Aorta (tissue), 5 donors: ENCODE measurements at regions not wholly inside any gene's neighbourhood (a gene's known extent, or its start where the extent isn't known, plus 50 kb on each side); places are given as distances from the start of the nearest gene placed in this dataset.
"Not testable (repeated sequence)": the region's sequence is repeated elsewhere in the genome, so short reads cannot be mapped to it uniquely, and the experiment has no call there.

Source experiments
- ATAC-seq: fragments of 200-7000 bp; cut with Tn5 transposase; one replicate; pipeline ENCODE4 v1.9.1; 2022; ENCODE audit warnings: moderate library complexity; ENCODE audit not compliant: low FRiP score
- DNase-seq, 2 donors: peaks; one replicate each; pipeline ENCODE4 v3.0.0-alpha.2; 2020
- H3K27ac ChIP-seq, 2 donors: one replicate each; pipeline ENCODE4 v1.5.1; 2013; ENCODE audit warnings: low read length in 2 of 2, mild to moderate bottlenecking in 2 of 2, moderate library complexity in 2 of 2, control low read depth in 1 of 2, inconsistent platforms in 1 of 2, low read depth in 1 of 2
- H3K27me3 ChIP-seq, 2 donors: one replicate each; pipeline ENCODE4 v1.6.1; 2013; ENCODE audit warnings: control low read depth in 1 of 2, low read length in 1 of 2, mild to moderate bottlenecking in 1 of 2, moderate library complexity in 1 of 2; ENCODE audit not compliant: insufficient read depth in 2 of 2, control insufficient read depth in 1 of 2
- H3K36me3 ChIP-seq, 2 donors: one replicate each; pipeline ENCODE4 v1.6.1; 2013; ENCODE audit warnings: control low read depth in 1 of 2, low read length in 1 of 2, mild to moderate bottlenecking in 1 of 2; ENCODE audit not compliant: insufficient read depth in 2 of 2, control insufficient read depth in 1 of 2
- H3K4me1 ChIP-seq, 2 donors: one replicate each; pipeline ENCODE4 v1.6.1; 2013; ENCODE audit warnings: low read length in 2 of 2, control low read depth in 1 of 2, mild to moderate bottlenecking in 1 of 2, moderate library complexity in 1 of 2; ENCODE audit not compliant: insufficient read depth in 2 of 2, control insufficient read depth in 1 of 2
- H3K4me3 ChIP-seq, 2 donors: one replicate each; pipeline ENCODE4 v1.5.1; 2013; ENCODE audit warnings: low read length in 2 of 2, control low read depth in 1 of 2, mild to moderate bottlenecking in 1 of 2
- H3K9me3 ChIP-seq: one replicate; pipeline ENCODE4 v1.6.1; 2013; ENCODE audit warnings: mild to moderate bottlenecking, low read length; ENCODE audit not compliant: control insufficient read depth
- WGBS, 2 donors: extraction: QIAGEN DNeasy Blood & Tissue Kit; methylation state at CpG; one replicate each; pipeline ENCODE4 v1.1.7; 2013; 5-methylcytosine and 5-hydroxymethylcytosine counted together
- intact Hi-C, 2 donors: fragments of 100-400 bp; cut with DNase I; formaldehyde crosslinking; loops; one replicate each; pipeline versions ENCODE4 v1.14.2 to v1.15.0; 2022
- donor health status: healthy with polysubstance abuse.
- donor health status: Bipolar disorder and iron deficiency.
- donor health status: DM: no; HTN: no; CAD: no.
- donor health status: DM: no; HTN: no; CAD: no.
- donor health status: DM: yes; HTN: yes; CAD: no.

DNA sequence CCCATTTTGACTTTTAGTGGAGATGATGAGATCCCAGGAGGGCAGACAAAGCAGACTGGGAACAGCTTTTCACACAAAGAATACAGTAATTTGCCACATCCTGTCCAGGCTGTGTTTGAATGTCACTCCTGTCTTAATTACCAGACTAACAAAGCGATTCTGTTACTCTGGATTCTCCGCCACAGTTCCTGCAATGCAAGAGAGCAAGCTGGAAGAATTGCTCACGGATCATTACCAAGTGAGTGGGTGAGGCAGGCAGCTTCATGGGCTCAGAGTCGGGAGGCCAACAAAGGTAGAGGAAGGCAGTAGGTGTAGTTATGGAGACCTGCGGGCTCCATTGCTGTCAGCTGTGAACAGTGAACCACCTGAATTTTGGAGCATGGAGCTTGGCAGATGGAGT, 250.5 kb upstream of the ATP5MC3 start:
- H3K9me3 ChIP-seq, result no peaks in the 10 kb centered on the region
- no peak overlapping the region for H3K4me3 ChIP-seq
- intact Hi-C loops, result no loop called here
- 58 to 62% methylated on average over 5 of the region's 5 CpGs for WGBS, 2 donors
- no peak for ATAC-seq
- H3K27ac ChIP-seq, result no peak overlapping the region
- H3K4me1 ChIP-seq, result no peaks in the 10 kb centered on the region
- DNase-seq, result no peak
- H3K27me3 ChIP-seq, result peaks cover 0 to 1% of the 10 kb centered on the region in 2 donors
- H3K36me3 ChIP-seq, result no peaks in the 10 kb centered on the region

DNA sequence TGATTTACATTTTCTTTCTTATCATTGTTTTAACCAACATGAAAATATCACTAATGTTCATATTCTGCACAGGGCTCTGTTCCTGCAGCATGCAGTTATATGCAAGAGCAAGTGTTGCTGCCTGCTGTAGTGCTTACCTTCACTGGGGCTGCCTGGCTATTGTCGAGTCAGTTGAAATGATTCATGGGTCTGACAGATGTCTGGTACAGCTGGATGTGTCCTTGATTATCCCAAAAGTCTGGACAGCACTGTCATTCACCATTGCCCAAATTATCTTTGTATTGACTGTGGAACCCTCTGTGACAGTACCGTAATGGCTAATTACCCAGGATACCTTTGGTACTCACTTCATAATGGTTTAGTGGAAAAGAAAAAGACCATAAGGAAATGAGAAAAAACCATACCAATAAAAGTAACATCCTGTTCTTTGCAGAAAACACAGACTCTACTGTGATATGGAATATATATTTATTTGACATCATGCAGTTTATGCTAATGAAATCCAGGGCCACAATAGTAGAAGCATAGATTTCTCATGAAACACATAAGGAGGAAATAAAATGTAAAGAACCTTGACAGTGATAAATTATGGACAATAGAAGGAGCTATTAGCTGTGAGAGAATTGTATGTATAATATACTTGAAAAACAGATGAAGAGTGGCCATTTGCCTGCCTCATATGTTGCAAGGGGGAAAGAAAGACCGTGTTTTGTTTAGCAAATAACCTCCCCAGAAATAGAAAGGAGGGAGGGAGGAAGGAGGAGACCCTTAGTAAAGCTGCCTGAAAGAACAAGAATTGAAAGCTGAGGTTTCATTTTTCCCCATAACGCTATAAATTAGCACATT, 249.8 kb upstream of the ATP5MC3 start:
- Histone ChIP-seq H3K9me3 (no peaks in the 10 kb centered on the region), H3K27ac (no peak overlapping the region), H3K36me3 (no peaks in the 10 kb centered on the region), H3K27me3 (peaks cover 0 to 1% of the 10 kb centered on the region in 2 donors), H3K4me3 (no peak overlapping the region), H3K4me1 (no peaks in the 10 kb centered on the region)
- 41 to 48% methylated on average over 4 of the region's 4 CpGs for WGBS, 2 donors
- no peak for DNase-seq
- intact Hi-C loops, result loop anchor here in 1 of 2 donors (1.0 kb wide), 1 partner anchor 11 kb away; no protein-coding TSS in a partner anchor
- ATAC-seq, result no peak

DNA sequence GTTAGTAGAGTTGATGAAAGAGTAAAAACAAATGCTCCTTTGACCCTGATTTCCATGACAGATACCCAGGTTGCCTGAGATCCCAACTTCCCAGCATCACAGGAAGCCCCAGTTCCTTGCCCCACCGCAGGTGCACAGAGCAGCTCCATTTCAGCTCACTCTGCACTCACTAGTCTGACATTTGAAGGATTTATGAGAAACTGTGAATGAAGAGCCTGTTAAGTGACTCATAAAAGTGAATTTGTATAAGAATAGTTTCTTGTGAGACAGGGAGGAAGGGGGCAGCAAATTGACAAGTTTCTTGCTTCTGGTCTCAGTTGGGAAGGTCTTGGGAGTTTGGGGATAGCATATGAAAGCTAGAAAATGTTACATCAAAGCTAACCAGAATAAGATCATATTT, 248.7 kb upstream of the ATP5MC3 start:
- 55 to 60% methylated on average over 1 of the region's 1 CpG for WGBS, 2 donors
- DNase-seq (no peak), ATAC-seq (no peak)
- Histone ChIP-seq H3K27ac (no peak overlapping the region), H3K27me3 (peaks cover 0 to 1% of the 10 kb centered on the region in 2 donors), H3K4me1 (no peaks in the 10 kb centered on the region), H3K9me3 (no peaks in the 10 kb centered on the region), H3K4me3 (no peak overlapping the region), H3K36me3 (no peaks in the 10 kb centered on the region)
- intact Hi-C loops, result no loop called here

DNA sequence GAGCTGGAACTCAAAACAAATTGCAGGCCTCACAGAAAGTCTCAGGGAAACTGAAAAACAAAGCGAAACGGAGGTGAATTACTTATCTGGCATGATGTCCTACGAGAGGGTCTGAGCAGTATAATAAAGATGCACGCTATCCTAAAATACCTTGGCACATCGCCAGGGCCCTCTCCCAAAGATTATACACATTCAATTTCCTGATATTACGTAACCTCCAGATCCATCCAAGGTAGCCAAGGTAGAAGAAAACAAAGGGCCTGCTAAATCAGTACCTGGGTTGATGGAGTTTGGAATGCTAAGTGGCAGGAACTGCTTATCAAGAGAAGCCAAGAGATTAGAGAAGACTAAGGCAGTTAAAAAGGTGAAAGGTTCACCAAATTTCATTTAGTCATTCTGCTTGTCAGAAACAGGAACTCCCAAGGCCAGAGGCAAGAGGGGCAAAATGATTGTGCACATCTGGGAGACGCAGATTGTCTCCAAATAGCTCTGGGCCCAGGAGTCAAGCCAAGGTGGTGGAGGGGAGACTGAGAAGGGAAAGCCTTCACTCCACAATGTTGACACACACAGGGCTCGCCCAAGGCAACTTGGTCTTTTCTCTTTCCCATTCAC, 236.8 kb upstream of the ATP5MC3 start:
- Histone ChIP-seq H3K27ac (no peak overlapping the region), H3K4me1 (no peaks in the 10 kb centered on the region), H3K36me3 (no peaks in the 10 kb centered on the region), H3K9me3 (peaks cover 2% of the 10 kb centered on the region), H3K27me3 (no peaks in the 10 kb centered on the region), H3K4me3 (no peak overlapping the region)
- DNase-seq (peak in 1 of 2 donors; percentile 51), ATAC-seq (no peak)
- 76 to 83% methylated on average over 8 of the region's 8 CpGs for WGBS, 2 donors
- intact Hi-C loops, result no loop called here

DNA sequence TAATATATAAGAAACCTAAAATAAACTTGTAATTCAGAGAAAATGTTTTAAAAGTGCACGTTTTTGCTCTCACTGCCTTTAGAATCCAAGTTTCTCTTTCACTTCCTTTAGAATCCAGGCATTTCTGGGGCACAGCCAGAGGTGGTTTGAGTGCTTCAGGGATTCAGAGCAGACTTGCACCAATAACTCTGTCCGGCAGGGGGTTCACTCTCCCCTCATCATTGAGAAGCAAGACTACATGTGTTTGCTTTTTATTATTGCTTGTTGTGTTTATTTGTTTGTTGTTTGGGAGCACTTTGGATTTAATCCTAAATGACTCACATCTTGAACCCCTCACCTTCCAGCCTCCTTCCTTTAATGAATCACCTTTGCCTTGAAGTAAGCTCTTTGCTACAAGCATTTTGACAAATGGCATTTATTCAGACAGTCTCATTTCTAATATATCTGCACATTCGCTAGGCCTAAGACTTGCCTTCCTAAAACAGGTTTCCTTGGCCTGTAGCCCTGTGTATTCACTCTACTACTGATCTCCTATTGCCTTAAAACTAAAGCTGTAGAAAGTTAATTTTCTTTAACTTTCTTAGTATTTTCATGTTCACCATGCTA, 233.5 kb upstream of the ATP5MC3 start:
- 25 to 28% methylated on average over 3 of the region's 3 CpGs for WGBS, 2 donors
- no peak overlapping the region for H3K27ac ChIP-seq
- H3K9me3 ChIP-seq, result no peaks in the 10 kb centered on the region
- DNase-seq (peak; percentile 69 to 70), ATAC-seq (no peak)
- H3K4me3 ChIP-seq, result no peak overlapping the region
- no peaks in the 10 kb centered on the region for H3K27me3 ChIP-seq
- intact Hi-C loops, result no loop called here
- no peaks in the 10 kb centered on the region for H3K36me3 ChIP-seq
- no peaks in the 10 kb centered on the region for H3K4me1 ChIP-seq

DNA sequence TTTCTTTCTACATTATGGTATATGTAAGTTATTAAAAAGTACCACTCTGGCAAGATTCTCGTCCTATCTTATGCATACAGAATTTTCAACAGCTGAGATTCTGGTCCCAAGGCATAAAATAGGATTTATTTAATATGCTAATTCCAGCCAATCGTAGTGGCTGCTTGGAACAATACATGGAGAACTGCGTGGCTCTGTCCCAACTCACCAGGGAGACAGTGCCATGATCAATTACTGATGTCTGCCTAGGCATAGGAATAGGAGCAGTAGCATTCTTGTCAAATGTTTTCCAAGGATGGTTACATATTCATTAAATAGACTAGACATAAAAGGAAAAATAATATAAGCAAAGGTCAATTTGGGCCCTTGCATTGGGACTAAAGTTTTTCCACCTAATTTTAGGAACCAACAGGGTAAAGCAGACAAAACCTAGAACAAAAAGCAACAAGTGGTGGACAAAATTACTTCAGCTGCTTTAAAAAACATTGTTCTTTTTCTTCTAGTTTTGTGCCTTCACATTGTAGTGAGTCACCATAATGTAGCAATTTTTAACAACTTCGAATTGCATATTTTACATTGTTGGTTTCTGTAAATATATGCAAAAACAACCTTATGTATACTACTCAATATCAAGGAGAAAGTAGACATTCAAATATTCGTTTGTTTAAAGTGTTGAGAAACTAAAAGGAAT, 232.8 kb upstream of the ATP5MC3 start:
- Histone ChIP-seq H3K9me3 (no peaks in the 10 kb centered on the region), H3K36me3 (no peaks in the 10 kb centered on the region), H3K4me1 (no peaks in the 10 kb centered on the region), H3K4me3 (no peak overlapping the region), H3K27ac (no peak overlapping the region), H3K27me3 (no peaks in the 10 kb centered on the region)
- WGBS, 2 donors, result 74 to 78% methylated on average over 5 of the region's 5 CpGs
- intact Hi-C loops, result no loop called here
- no peak for DNase-seq
- ATAC-seq, result no peak

DNA sequence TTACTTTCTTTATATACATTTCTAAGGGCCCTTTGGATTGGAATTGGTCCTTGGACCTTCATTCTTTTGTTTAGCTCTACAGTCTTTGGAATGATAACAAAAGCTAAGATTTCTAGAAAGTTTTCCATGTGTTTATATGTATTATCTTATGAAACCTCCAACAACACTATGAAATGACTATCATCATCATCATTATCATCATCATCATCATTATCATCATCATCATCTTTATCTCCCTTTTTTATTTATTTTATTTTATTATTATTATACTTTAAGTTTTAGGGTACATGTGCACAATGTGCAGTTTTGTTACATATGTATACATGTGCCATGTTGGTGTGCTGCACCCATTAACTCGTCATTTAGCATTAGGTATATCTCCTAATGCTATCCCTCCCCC, 229.4 kb upstream of the ATP5MC3 start:
- WGBS, 2 donors, result no CpG with 5 or more reads among the region's 1 CpG
- H3K4me3 ChIP-seq, DNase-seq, H3K27ac ChIP-seq, ATAC-seq, H3K36me3 ChIP-seq, H3K9me3 ChIP-seq, intact Hi-C loops, H3K27me3 ChIP-seq, H3K4me1 ChIP-seq: not testable (repeated sequence)

DNA sequence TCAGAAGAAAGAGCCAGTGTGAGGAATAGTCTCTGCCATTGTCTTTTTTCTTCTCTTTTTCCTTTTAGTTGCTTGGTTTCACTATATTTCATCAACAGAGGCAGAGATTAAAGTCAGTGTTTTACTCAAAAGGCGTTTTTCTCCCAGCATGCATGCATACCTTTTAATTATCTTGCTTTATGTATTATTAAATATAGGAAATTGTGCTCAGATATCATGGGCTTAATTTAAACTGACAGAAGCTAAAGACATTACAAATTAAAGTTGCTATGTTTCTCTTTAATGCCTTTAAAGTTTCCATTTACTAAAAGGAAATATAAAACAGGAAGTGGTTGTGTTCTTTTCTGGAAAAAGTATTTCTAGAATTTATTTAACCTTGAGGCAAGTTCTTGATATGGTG, 223.3 kb upstream of the ATP5MC3 start:
- H3K4me1 ChIP-seq, result no peaks in the 10 kb centered on the region
- H3K27me3 ChIP-seq, result no peaks in the 10 kb centered on the region
- peaks cover 1% of the 10 kb centered on the region for H3K9me3 ChIP-seq
- DNase-seq (no peak), ATAC-seq (no peak)
- H3K36me3 ChIP-seq, result no peaks in the 10 kb centered on the region
- 47 to 49% methylated on average over 1 of the region's 1 CpG for WGBS, 2 donors
- no peak overlapping the region for H3K4me3 ChIP-seq
- intact Hi-C loops, result no loop called here
- no peak overlapping the region for H3K27ac ChIP-seq
